ENCODE measurements at regions not wholly inside any gene's neighbourhood (a gene's known extent, or its start where the extent isn't known, plus 50 kb on each side); places are given as distances from the start of the nearest gene placed in this dataset.
A peak's percentile ranks its signal among the peaks of the same experiment; 100 is the strongest.
"Not testable (repeated sequence)": the region's sequence is repeated elsewhere in the genome, so short reads cannot be mapped to it uniquely, and the experiment has no call there.

GRCh38 chr6:74609871-74610270 is 596.0 kb downstream of the COL12A1 start:
- DNase-seq, result no peak

- DNase-seq, result no peak
Measured at GRCh38 chr6:74607934-74608333, 597.9 kb downstream of the COL12A1 start.

- DNase-seq, result no peak
Measured at GRCh38 chr6:74607468-74607867, 598.4 kb downstream of the COL12A1 start.

GRCh38 chr6:74606582-74607071 is 599.2 kb downstream of the COL12A1 start:
- DNase-seq, result no peak

GRCh38 chr6:74605922-74606581 is 599.8 kb downstream of the COL12A1 start:
- no peak for DNase-seq

GRCh38 chr6:74604279-74604678 is 601.6 kb downstream of the COL12A1 start:
- DNase-seq, result no peak

GRCh38 chr6:74603322-74604076 is 602.4 kb downstream of the COL12A1 start:
- DNase-seq, result no peak

GRCh38 chr6:74602206-74602605 is 603.6 kb downstream of the COL12A1 start:
- no peak for DNase-seq

- DNase-seq, result no peak
Measured at GRCh38 chr6:74598462-74599393, 607.1 kb downstream of the COL12A1 start.

- DNase-seq, result no peak
Measured at GRCh38 chr6:74597840-74598239, 608.0 kb downstream of the COL12A1 start.

- no peak for DNase-seq
Measured at GRCh38 chr6:74597266-74597665, 608.6 kb downstream of the COL12A1 start.

GRCh38 chr6:74596588-74596987 is 609.3 kb downstream of the COL12A1 start:
- DNase-seq, result no peak

- not testable (repeated sequence) for DNase-seq
Measured at GRCh38 chr6:74594350-74594749, 611.5 kb downstream of the COL12A1 start.

GRCh38 chr6:74588094-74588832 is 617.6 kb downstream of the COL12A1 start:
- DNase-seq, result no peak

GRCh38 chr6:74587386-74587785 is 618.5 kb downstream of the COL12A1 start:
- DNase-seq, result no peak

GRCh38 chr6:74585753-74586152 is 620.1 kb downstream of the COL12A1 start:
- DNase-seq, result no peak

GRCh38 chr6:74581681-74582080 is 624.2 kb downstream of the COL12A1 start:
- DNase-seq, result no peak

GRCh38 chr6:74579794-74580193 is 626.1 kb downstream of the COL12A1 start:
- DNase-seq, result no peak

GRCh38 chr6:74579047-74579446 is 626.8 kb downstream of the COL12A1 start:
- DNase-seq, result no peak

GRCh38 chr6:74578339-74578738 is 627.5 kb downstream of the COL12A1 start:
- DNase-seq, result no peak

GRCh38 chr6:74577619-74578018 is 628.2 kb downstream of the COL12A1 start:
- DNase-seq, result no peak

- peak; percentile 3 for DNase-seq
Measured at GRCh38 chr6:74574794-74575193, 631.1 kb downstream of the COL12A1 start.

GRCh38 chr6:74573613-74574012 is 632.2 kb downstream of the COL12A1 start:
- no peak for DNase-seq

Data from NCI-H524 treated with DMSO at 0.1 percent for 48 hours (cell line).